Suprapubic skin (tissue), 4 donors: ENCODE measurements at regions not wholly inside any gene's neighbourhood (a gene's known extent, or its start where the extent isn't known, plus 50 kb on each side); places are given as distances from the start of the nearest gene placed in this dataset.

Experiments
- CTCF ChIP-seq, 2 donors: fragments of 200-600 bp in 1 of 2; fragments of 450-650 bp in 1 of 2; sonication (generic) in 1 of 2; IDR thresholded peaks; one replicate each; pipeline ENCODE4 v1.5.1; 2016 to 2019; ENCODE audit warnings: antibody characterized with exemption in 2 of 2, mild to moderate bottlenecking in 1 of 2, moderate library complexity in 1 of 2
- POLR2A ChIP-seq, 2 donors: fragments of 450-650 bp; IDR thresholded peaks; one replicate each; pipeline ENCODE4 v1.6.1; 2017; ENCODE audit warnings: antibody characterized with exemption in 2 of 2, mild to moderate bottlenecking in 2 of 2, moderate library complexity in 2 of 2
- POLR2AphosphoS5 ChIP-seq, 3 donors: sonication (generic); formaldehyde crosslinking; IDR thresholded peaks; one replicate each; pipeline ENCODE4 v1.6.1; 2017; ENCODE audit warnings: antibody characterized with exemption in 3 of 3

- TF ChIP-seq CTCF (IDR thresholded peaks at IDR 0.05) = no peak
- no peak for TF ChIP-seq POLR2AphosphoS5 (IDR thresholded peaks at IDR 0.05)
- TF ChIP-seq POLR2A (IDR thresholded peaks at IDR 0.05) = no peak
Measured at GRCh38 chr2:8021921-8022320, 659.9 kb upstream of the ID2 start.
